AG04449 (cell line): ENCODE measurements at regions not wholly inside any gene's neighbourhood (a gene's known extent, or its start where the extent isn't known, plus 50 kb on each side); places are given as distances from the start of the nearest gene placed in this dataset.

ENCODE experiments used
- CTCF ChIA-PET: fragments of 350-600 bp; formaldehyde crosslinking; extraction: SDS; loops from one replicate; lab custom pipeline; 2021; ENCODE audit warnings: antibody characterized with exemption; lab: Yijun Ruan, JAX
- POLR2A ChIA-PET: fragments of 400-600, 350-600 bp; formaldehyde crosslinking; extraction: SDS; loops from one replicate; lab custom pipeline; 2020; ENCODE audit warnings: antibody characterized with exemption, inconsistent platforms; lab: Yijun Ruan, JAX
- DNase-seq: peaks from one replicate; pipeline ENCODE4 v3.0.0-alpha.2; 2010; ENCODE audit warnings: low read depth, low spot score
- H3K4me3 ChIP-seq: 2 replicates; pipeline ENCODE4 v1.5.1; 2011; ENCODE audit warnings: low read depth, mild to moderate bottlenecking, control low read depth, low read length
- TF ChIP-seq, protein P1 (sequence below): IDR thresholded peaks from one replicate; pipeline ENCODE4 v1.5.1; 2011; ENCODE audit warnings: mild to moderate bottlenecking, moderate library complexity, low read length, control low read depth, inconsistent platforms; ENCODE audit not compliant: insufficient read depth; ENCODE audit errors: missing control alignments

DNA sequence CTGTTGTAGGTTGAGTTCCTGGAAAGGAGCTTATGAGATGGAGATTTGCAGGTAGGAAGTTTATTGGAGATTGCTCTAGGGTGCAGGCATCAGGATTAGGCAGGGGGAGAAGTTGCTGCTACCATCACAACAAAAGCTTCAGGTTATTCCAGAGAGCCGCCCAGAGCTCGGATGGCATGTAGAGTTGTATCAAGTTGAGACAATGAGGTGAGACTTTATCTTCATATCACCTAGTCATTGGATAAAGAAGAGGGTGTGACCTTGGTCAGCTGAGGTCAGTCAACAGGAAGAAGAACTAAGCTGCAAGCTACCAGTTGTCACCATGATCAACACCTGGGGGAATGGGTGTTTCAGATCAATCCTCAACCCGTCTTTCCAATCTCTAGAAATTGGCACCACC is 342.0 kb downstream of the RFC3 start:
- CTCF ChIA-PET, result interaction anchor here (1.5 kb wide), 1 partner anchor 84 kb away, joined by 3 read pairs; no protein-coding TSS in a partner anchor
- no peak for DNase-seq
- TF ChIP-seq, protein P1, sequence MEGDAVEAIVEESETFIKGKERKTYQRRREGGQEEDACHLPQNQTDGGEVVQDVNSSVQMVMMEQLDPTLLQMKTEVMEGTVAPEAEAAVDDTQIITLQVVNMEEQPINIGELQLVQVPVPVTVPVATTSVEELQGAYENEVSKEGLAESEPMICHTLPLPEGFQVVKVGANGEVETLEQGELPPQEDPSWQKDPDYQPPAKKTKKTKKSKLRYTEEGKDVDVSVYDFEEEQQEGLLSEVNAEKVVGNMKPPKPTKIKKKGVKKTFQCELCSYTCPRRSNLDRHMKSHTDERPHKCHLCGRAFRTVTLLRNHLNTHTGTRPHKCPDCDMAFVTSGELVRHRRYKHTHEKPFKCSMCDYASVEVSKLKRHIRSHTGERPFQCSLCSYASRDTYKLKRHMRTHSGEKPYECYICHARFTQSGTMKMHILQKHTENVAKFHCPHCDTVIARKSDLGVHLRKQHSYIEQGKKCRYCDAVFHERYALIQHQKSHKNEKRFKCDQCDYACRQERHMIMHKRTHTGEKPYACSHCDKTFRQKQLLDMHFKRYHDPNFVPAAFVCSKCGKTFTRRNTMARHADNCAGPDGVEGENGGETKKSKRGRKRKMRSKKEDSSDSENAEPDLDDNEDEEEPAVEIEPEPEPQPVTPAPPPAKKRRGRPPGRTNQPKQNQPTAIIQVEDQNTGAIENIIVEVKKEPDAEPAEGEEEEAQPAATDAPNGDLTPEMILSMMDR, result no peak
- POLR2A ChIA-PET, result no interaction called here
- H3K4me3 ChIP-seq, result no peak overlapping the region

DNA sequence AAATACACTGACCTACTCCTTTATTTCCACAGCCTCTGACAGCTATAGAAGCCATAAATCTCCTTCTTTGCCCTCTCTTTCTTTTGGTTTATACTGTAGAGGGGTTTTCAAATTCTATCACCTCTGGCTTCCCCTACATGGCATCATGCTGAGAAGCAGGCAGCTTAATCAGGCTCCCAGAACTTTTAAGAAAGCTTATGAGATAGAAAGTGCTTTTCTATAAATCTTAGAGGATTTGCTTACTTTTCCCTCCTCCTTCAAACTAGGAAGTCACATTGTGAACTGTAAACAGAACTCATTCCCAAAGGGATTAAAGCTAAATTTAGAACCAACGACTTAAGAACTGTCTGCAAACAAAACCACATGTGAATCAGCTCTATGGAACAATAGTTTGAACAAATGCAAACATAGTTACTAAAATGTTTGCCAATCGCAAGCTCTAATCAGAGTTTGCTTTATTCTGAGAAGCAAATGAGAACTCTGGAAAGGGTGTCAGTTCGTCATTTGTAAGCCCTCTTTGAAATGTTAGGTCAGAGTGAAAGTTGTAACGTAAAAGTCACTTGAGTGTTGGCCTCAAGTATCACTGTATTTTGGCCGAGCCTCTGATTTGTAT is 344.1 kb downstream of the RFC3 start:
- peak overlapping the region; percentile 25 for H3K4me3 ChIP-seq
- ChIA-PET CTCF (no interaction called here), POLR2A (interaction anchor here (0.7 kb wide), 1 partner anchor 58 kb away, joined by 3 read pairs; no protein-coding TSS in a partner anchor)
- peak; percentile 60 for DNase-seq
- TF ChIP-seq, protein P1, result no peak

DNA sequence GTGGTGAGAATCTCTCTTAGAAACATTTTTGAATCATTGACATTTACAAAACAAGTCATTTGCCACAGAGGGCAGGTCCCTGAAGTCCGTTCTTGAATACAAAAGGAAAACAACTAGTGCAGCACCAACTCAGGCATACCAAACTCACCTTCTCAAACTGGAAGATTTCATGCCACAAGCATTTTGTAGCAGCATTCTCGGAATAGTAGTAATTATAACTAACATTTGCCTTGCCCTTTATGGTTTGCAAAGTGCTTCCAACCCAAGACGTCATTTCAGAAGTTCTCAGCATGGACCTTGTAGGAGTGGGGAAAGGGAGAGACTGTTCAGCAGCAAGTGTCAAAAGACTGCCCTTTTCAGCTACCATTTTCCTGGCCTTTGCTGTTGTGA is 344.6 kb downstream of the RFC3 start:
- ChIA-PET CTCF (no interaction called here), POLR2A (no interaction called here)
- TF ChIP-seq, protein P1, result no peak
- peak; percentile 47 for DNase-seq
- H3K4me3 ChIP-seq, result peak overlapping the region; percentile 25

DNA sequence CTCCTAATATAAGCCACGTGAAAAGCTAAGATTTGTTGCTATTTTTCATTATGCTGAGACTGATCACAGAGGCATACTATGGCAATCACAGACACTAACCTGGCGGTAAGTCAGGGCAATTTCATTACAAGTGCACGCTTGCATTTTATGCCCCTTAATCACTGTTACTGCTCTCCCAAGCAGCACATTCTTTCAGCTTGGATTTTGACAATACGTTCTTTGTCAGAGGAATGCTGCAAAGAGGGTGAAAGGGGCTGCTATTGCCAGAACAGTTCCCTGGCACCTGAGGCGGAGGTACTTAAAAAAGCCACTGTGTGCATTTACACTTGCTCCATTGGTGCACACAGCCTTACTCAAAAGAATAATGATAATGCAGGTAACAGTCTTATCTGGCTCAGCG is 346.6 kb downstream of the RFC3 start:
- CTCF ChIA-PET, result no interaction called here

DNA sequence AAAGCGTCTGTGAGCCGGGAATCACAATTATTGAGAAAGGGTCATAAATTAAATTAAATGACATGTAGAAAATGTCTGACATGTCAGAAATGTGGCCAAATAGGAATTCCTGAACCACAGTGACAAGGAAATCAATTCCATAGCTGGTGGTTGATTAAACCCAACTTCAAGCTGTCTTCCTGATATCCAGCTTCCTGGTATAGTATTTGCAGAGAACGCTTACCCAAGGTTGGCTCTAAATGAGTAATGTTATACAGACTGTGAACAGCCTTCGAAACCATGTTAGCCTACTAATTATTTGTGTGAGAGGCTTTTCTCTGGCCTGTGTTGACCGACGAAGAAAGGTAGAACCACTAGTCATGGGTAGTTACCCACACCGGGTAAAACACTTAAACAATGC is 347.2 kb downstream of the RFC3 start:
- ChIA-PET CTCF (no interaction called here), POLR2A (interaction anchor here (0.6 kb wide), 1 partner anchor 975 kb away, joined by 3 read pairs; no protein-coding TSS in a partner anchor)
- no peak overlapping the region for H3K4me3 ChIP-seq
- TF ChIP-seq, protein P1, result no peak
- DNase-seq, result no peak

More for the DNA sequence above, 346.6 kb downstream of the RFC3 start:
- DNase-seq, result no peak
- POLR2A ChIA-PET, result interaction anchor here (0.6 kb wide), 1 partner anchor 976 kb away, joined by 3 read pairs; no protein-coding TSS in a partner anchor
- H3K4me3 ChIP-seq, result no peak overlapping the region
- TF ChIP-seq, protein P1, result no peak

DNA sequence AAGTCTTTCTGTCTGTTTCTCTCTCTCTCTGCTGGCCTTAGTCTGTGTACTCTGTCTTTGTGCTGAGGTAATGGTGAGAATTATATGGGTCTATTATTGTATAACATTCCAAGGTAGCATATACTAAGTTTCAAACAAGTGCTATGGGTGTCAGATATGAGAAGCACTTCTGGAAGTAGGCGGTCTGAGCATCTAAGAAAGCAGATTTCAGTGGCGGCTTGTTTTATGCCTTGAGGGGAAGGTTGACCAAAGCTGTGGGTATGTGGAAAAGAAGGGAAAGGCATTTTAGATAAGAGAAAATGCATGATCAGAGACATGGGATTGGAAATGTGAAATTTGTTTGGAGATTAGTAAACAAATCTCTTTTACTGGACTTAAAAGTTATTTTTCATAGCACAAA is 348.5 kb downstream of the RFC3 start:
- ChIA-PET CTCF (no interaction called here), POLR2A (no interaction called here)
- DNase-seq, result no peak
- TF ChIP-seq, protein P1, result no peak
- no peak overlapping the region for H3K4me3 ChIP-seq
